KOPT-K1 (cell line): ENCODE measurements at regions not wholly inside any gene's neighbourhood (a gene's known extent, or its start where the extent isn't known, plus 50 kb on each side); places are given as distances from the start of the nearest gene placed in this dataset.
A peak's percentile ranks its signal among the peaks of the same experiment; 100 is the strongest.

Experiments
- H3K27ac ChIP-seq: fragments of 200-600 bp; sonication (generic); 2 replicates; pipeline ENCODE4 v1.5.1; 2016; ENCODE audit warnings: antibody characterized with exemption, mild to moderate bottlenecking, low read depth, low read length; ENCODE audit not compliant: poor library complexity, severe bottlenecking
- H3K36me3 ChIP-seq: fragments of 200-600 bp; sonication (generic); 2 replicates; pipeline ENCODE4 v1.5.1; 2017; ENCODE audit warnings: antibody characterized with exemption, mild to moderate bottlenecking, low read length, moderate library complexity; ENCODE audit not compliant: insufficient read depth
- H3K9me3 ChIP-seq: fragments of 200-600 bp; sonication (generic); 2 replicates; pipeline ENCODE4 v1.5.1; 2017; ENCODE audit warnings: antibody characterized with exemption, low read length, mild to moderate bottlenecking; ENCODE audit not compliant: insufficient read depth, poor library complexity, severe bottlenecking

- H3K27ac ChIP-seq: peak overlapping the region; percentile 100
- no peaks in the 10 kb centered on the region for H3K9me3 ChIP-seq
- peaks cover 56% of the 10 kb centered on the region; the same call in 1 of the 2 replicates for H3K36me3 ChIP-seq
Measured at GRCh38 chr14:98162856-98163805, 1108.9 kb downstream of the BCL11B start.

GRCh38 chr14:98163873-98164272 lies 1108.1 kb downstream of the BCL11B start:
- Histone ChIP-seq H3K9me3 (no peaks in the 10 kb centered on the region), H3K27ac (peak overlapping the region; percentile 100)

GRCh38 chr14:98165976-98166375 lies 1106.0 kb downstream of the BCL11B start:
- no peaks in the 10 kb centered on the region for H3K9me3 ChIP-seq
- H3K27ac ChIP-seq: peak overlapping the region; percentile 100
- peaks cover 34% of the 10 kb centered on the region; the same call in 1 of the 2 replicates for H3K36me3 ChIP-seq

More at GRCh38 chr14:98163873-98164272, 1108.1 kb downstream of the BCL11B start:
- peaks cover 49% of the 10 kb centered on the region; the same call in 1 of the 2 replicates for H3K36me3 ChIP-seq

GRCh38 chr14:98167275-98167674 lies 1104.7 kb downstream of the BCL11B start:
- H3K9me3 ChIP-seq: no peaks in the 10 kb centered on the region
- H3K36me3 ChIP-seq: peaks cover 22% of the 10 kb centered on the region; the same call in 1 of the 2 replicates
- peak overlapping the region; percentile 100 for H3K27ac ChIP-seq

GRCh38 chr14:98167705-98168104 lies 1104.3 kb downstream of the BCL11B start:
- Histone ChIP-seq H3K9me3 (no peaks in the 10 kb centered on the region), H3K36me3 (peaks cover 18% of the 10 kb centered on the region; the same call in 1 of the 2 replicates), H3K27ac (peak overlapping the region; percentile 100)

GRCh38 chr14:98168211-98168985 lies 1103.6 kb downstream of the BCL11B start:
- Histone ChIP-seq H3K36me3 (peaks cover 11% of the 10 kb centered on the region; the same call in 1 of the 2 replicates), H3K9me3 (no peaks in the 10 kb centered on the region), H3K27ac (peak overlapping the region; percentile 100)

GRCh38 chr14:98169170-98169587 lies 1102.8 kb downstream of the BCL11B start:
- Histone ChIP-seq H3K27ac (peak overlapping the region; percentile 100), H3K9me3 (no peaks in the 10 kb centered on the region), H3K36me3 (peaks cover 11% of the 10 kb centered on the region; the same call in 1 of the 2 replicates)

- Histone ChIP-seq H3K27ac (peak overlapping the region; percentile 100), H3K36me3 (no peaks in the 10 kb centered on the region), H3K9me3 (no peaks in the 10 kb centered on the region)
Measured at GRCh38 chr14:98170575-98170974, 1101.4 kb downstream of the BCL11B start.

- peak overlapping the region; percentile 100 for H3K27ac ChIP-seq
- H3K36me3 ChIP-seq: no peaks in the 10 kb centered on the region
- H3K9me3 ChIP-seq: no peaks in the 10 kb centered on the region
Measured at GRCh38 chr14:98171654-98172053, 1100.3 kb downstream of the BCL11B start.

- no peaks in the 10 kb centered on the region for H3K36me3 ChIP-seq
- no peaks in the 10 kb centered on the region for H3K9me3 ChIP-seq
- peak overlapping the region; percentile 100 for H3K27ac ChIP-seq
Measured at GRCh38 chr14:98172243-98172778, 1099.7 kb downstream of the BCL11B start.

- Histone ChIP-seq H3K36me3 (no peaks in the 10 kb centered on the region), H3K9me3 (no peaks in the 10 kb centered on the region), H3K27ac (peak overlapping the region; percentile 100)
Measured at GRCh38 chr14:98173305-98173704, 1098.7 kb downstream of the BCL11B start.

GRCh38 chr14:98174041-98174440 lies 1098.0 kb downstream of the BCL11B start:
- no peaks in the 10 kb centered on the region for H3K9me3 ChIP-seq
- H3K27ac ChIP-seq: peak overlapping the region; percentile 100
- H3K36me3 ChIP-seq: no peaks in the 10 kb centered on the region

GRCh38 chr14:98175436-98175835 lies 1096.6 kb downstream of the BCL11B start:
- Histone ChIP-seq H3K9me3 (no peaks in the 10 kb centered on the region), H3K27ac (peak overlapping the region; percentile 100), H3K36me3 (no peaks in the 10 kb centered on the region)

GRCh38 chr14:98175881-98176280 lies 1096.1 kb downstream of the BCL11B start:
- Histone ChIP-seq H3K36me3 (no peaks in the 10 kb centered on the region), H3K9me3 (no peaks in the 10 kb centered on the region), H3K27ac (peak overlapping the region; percentile 100)

- no peaks in the 10 kb centered on the region for H3K36me3 ChIP-seq
- no peaks in the 10 kb centered on the region for H3K9me3 ChIP-seq
- peak overlapping the region; percentile 100 for H3K27ac ChIP-seq
Measured at GRCh38 chr14:98176892-98177291, 1095.1 kb downstream of the BCL11B start.
